ENCODE measurements at regions not wholly inside any gene's neighbourhood (a gene's known extent, or its start where the extent isn't known, plus 50 kb on each side); places are given as distances from the start of the nearest gene placed in this dataset.

GRCh38 chr4:125382995-125383394, 68.2 kb downstream of the FAT4 start:
- H3K4me1 ChIP-seq, result peaks cover 0 to 5% (median 0%) of the 10 kb centered on the region in 4 donors

DNA sequence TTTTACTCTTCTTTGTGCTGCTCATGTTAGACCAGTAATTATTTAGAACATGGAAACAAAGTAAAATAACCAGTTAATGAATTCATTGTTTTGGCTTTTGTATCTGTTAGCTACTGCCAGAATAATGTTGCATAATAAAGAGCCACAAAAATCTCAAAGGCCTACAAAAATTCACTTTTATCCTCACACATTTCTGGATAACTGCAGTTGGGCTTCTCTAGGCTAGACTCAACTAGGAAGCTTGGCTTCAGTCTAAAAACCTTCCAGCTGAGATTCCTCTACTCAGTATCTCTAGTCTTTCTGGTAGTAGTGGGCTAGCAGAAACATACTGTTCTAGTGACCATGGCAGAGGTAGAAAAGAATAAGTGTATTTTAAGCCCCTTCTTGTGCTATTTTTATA, 73.0 kb downstream of the FAT4 start:
- H3K4me3 ChIP-seq, result no peak overlapping the region
- DNase-seq (no peak), ATAC-seq (ENCODE audit: low FRiP score in 2 of 2) (peak in 1 of 2 donors; percentile 47)
- no peaks in the 10 kb centered on the region for H3K27me3 ChIP-seq
- H3K36me3 ChIP-seq, result no peaks in the 10 kb centered on the region
- H3K4me1 ChIP-seq, result peaks cover 0 to 29% (median 4%) of the 10 kb centered on the region in 4 donors
- no peak for TF ChIP-seq EP300 (IDR thresholded peaks at IDR 0.05)
- no peak for TF ChIP-seq POLR2A (IDR thresholded peaks at IDR 0.05)
- TF ChIP-seq, protein P1, sequence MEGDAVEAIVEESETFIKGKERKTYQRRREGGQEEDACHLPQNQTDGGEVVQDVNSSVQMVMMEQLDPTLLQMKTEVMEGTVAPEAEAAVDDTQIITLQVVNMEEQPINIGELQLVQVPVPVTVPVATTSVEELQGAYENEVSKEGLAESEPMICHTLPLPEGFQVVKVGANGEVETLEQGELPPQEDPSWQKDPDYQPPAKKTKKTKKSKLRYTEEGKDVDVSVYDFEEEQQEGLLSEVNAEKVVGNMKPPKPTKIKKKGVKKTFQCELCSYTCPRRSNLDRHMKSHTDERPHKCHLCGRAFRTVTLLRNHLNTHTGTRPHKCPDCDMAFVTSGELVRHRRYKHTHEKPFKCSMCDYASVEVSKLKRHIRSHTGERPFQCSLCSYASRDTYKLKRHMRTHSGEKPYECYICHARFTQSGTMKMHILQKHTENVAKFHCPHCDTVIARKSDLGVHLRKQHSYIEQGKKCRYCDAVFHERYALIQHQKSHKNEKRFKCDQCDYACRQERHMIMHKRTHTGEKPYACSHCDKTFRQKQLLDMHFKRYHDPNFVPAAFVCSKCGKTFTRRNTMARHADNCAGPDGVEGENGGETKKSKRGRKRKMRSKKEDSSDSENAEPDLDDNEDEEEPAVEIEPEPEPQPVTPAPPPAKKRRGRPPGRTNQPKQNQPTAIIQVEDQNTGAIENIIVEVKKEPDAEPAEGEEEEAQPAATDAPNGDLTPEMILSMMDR (IDR thresholded peaks at IDR 0.05), result no peak
- no peak for TF ChIP-seq POLR2AphosphoS5 (IDR thresholded peaks at IDR 0.05)
- no peaks in the 10 kb centered on the region for H3K9me3 ChIP-seq
- H3K27ac ChIP-seq, result peak overlapping the region in 1 of 4 donors; percentile 38

More at GRCh38 chr4:125382995-125383394, 68.2 kb downstream of the FAT4 start:
- Histone ChIP-seq H3K27ac (peak overlapping the region in 1 of 4 donors; percentile 6), H3K9me3 (no peaks in the 10 kb centered on the region), H3K36me3 (no peaks in the 10 kb centered on the region), H3K27me3 (no peaks in the 10 kb centered on the region), H3K4me3 (no peak overlapping the region)
- 22 to 24% methylated on average over 1 of the region's 1 CpG for WGBS, 2 donors
- TF ChIP-seq, protein P1 (IDR thresholded peaks at IDR 0.05), result no peak
- TF ChIP-seq EP300 (IDR thresholded peaks at IDR 0.05) (no peak), POLR2AphosphoS5 (IDR thresholded peaks at IDR 0.05) (no peak), POLR2A (IDR thresholded peaks at IDR 0.05) (no peak)
- DNase-seq (no peak), ATAC-seq (ENCODE audit: low FRiP score in 2 of 2) (no peak)

- Histone ChIP-seq H3K4me1 (peaks cover 0 to 33% (median 4%) of the 10 kb centered on the region in 4 donors), H3K36me3 (no peaks in the 10 kb centered on the region), H3K27me3 (no peaks in the 10 kb centered on the region), H3K9me3 (no peaks in the 10 kb centered on the region), H3K4me3 (no peak overlapping the region), H3K27ac (peak overlapping the region in 2 of 4 donors; percentile 33 to 82)
- WGBS, 2 donors, result 64 to 69% methylated on average over 1 of the region's 1 CpG
- ATAC-seq (ENCODE audit: low FRiP score in 2 of 2) (no peak), DNase-seq (no peak)
- TF ChIP-seq POLR2A (IDR thresholded peaks at IDR 0.05) (no peak), POLR2AphosphoS5 (IDR thresholded peaks at IDR 0.05) (no peak), EP300 (IDR thresholded peaks at IDR 0.05) (no peak)
- TF ChIP-seq, protein P1 (IDR thresholded peaks at IDR 0.05), result no peak
Measured at GRCh38 chr4:125388613-125389012, 73.9 kb downstream of the FAT4 start.

GRCh38 chr4:125389713-125390112, 75.0 kb downstream of the FAT4 start:
- DNase-seq (no peak), ATAC-seq (ENCODE audit: low FRiP score in 2 of 2) (peak; percentile 62 to 74)
- Histone ChIP-seq H3K9me3 (no peaks in the 10 kb centered on the region), H3K36me3 (no peaks in the 10 kb centered on the region), H3K27me3 (no peaks in the 10 kb centered on the region), H3K27ac (peak overlapping the region; percentile 33 to 82 (median 54)), H3K4me3 (no peak overlapping the region), H3K4me1 (peaks cover 0 to 38% (median 6%) of the 10 kb centered on the region in 4 donors)
- WGBS, 2 donors, result 29% methylated on average over 3 of the region's 3 CpGs
- TF ChIP-seq POLR2AphosphoS5 (IDR thresholded peaks at IDR 0.05), result no peak
- TF ChIP-seq EP300 (IDR thresholded peaks at IDR 0.05), result peak in 1 of 4 donors; percentile 12

DNA sequence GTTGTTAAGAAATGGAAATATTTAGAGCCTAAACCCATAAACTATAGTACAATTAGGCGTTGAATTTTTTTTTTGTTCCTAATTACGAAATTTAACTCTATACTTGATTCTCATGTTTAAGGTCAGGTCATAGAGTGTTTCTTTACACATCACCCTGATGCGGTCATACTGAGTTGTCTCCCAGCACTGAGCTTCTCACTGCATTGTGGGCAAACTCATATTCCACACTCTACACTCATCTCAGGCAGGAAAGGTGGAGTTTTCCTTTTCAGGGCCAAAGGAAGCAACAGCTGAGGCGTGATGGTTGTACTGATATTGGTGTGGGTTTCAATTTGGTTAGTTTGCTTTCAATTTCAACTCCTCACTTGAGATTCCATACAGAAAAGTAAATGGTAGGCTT, 75.4 kb downstream of the FAT4 start:
- Histone ChIP-seq H3K9me3 (no peaks in the 10 kb centered on the region), H3K27ac (peak overlapping the region; percentile 33 to 82 (median 54)), H3K4me3 (no peak overlapping the region), H3K27me3 (no peaks in the 10 kb centered on the region), H3K4me1 (peaks cover 0 to 38% (median 6%) of the 10 kb centered on the region in 4 donors), H3K36me3 (no peaks in the 10 kb centered on the region)
- WGBS, 2 donors, result 42 to 50% methylated on average over 4 of the region's 4 CpGs
- DNase-seq (no peak), ATAC-seq (ENCODE audit: low FRiP score in 2 of 2) (peak; percentile 56 to 61)
- TF ChIP-seq, protein P1 (IDR thresholded peaks at IDR 0.05), result no peak
- TF ChIP-seq POLR2A (IDR thresholded peaks at IDR 0.05) (no peak), POLR2AphosphoS5 (IDR thresholded peaks at IDR 0.05) (peak; percentile 9 to 45), EP300 (IDR thresholded peaks at IDR 0.05) (peak in 2 of 4 donors; percentile 12 to 31)
